GM12873 (cell line): ENCODE measurements at regions not wholly inside any gene's neighbourhood (a gene's known extent, or its start where the extent isn't known, plus 50 kb on each side); places are given as distances from the start of the nearest gene placed in this dataset.

Experiments used
- CTCF ChIP-seq: IDR thresholded peaks from 2 replicates; pipeline ENCODE4 v1.5.1; 2012; ENCODE audit warnings: low read depth, mild to moderate bottlenecking, moderate library complexity, low read length, control low read depth; ENCODE audit not compliant: insufficient read depth; ENCODE audit errors: missing control alignments

- peak; percentile 62 for TF ChIP-seq CTCF
These were observed 117.2 kb upstream of the IGLL5 start for GRCh38 chr22:22770280-22770871.

GRCh38 chr22:22770881-22771280 lies 116.7 kb upstream of the IGLL5 start:
- no peak for TF ChIP-seq CTCF

DNA sequence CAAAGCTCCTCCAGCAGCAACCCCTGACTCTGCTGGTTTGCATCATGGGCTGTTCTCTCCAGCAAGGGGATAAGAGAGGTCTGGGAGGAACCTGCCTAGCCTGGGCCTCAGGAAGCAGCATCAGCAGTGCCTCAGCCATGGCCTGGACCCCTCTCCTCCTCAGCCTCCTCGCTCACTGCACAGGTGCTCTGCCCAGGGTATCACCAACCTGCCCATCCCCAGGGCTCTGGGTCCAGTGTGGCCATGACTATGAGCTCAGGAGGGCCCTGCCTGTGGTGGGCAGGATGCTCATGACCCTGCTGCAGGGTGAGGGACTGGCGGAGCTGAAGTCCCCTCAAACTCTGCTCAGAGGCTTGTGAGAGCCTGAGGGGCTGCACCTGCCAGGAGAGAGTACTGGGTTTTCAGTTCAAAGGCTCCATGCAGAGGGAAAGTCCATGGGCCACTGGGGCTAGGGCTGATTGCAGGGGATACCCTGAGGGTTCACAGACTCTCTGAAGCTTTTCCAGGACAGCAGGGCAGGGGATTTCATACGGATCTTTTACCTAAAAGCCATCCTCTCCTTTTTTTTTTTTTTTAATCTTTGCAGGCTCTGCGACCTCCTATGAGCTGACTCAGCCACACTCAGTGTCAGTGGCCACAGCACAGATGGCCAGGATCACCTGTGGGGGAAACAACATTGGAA lies 115.8 kb upstream of the IGLL5 start:
- no peak for TF ChIP-seq CTCF

- no peak for TF ChIP-seq CTCF
These were observed 115.2 kb upstream of the IGLL5 start for GRCh38 chr22:22772396-22772795.

DNA sequence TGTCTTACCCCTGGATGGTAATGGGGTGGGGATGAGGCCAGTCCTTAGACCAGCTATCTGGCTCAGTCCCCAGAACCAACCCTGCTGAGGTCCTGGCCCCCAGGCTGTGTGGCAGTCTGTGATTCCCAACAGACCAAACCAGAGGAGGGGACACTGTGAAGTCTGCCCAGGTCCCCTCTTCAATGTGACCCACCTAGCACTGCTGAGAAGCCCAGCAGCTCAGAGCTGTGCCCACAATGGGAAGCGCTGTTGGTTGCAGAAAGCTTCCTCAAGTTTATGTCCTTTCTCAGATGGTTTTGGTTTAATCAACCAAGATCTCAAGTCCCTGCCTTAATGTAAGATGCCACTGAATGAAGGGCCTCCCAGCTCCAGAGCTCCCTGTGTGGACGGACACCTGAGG lies 114.7 kb upstream of the IGLL5 start:
- no peak for TF ChIP-seq CTCF

DNA sequence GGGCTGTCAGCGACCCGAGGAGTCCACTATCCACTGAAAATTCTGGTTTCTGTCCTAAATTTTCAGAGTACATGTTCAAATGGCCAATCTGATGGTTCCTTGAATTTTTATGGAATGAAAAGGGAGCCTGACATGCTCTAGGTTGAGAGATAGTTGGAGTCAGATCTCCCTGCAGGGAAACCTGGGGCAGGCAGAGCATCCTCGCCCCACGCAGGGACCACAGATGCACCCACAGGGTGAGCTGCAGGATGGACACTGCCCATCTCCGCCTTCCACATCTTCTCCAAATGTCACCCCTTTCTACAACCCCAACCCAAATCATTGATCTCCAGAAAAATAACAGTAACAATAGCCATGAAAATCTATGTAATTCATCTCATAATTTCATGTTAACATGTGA lies 114.2 kb upstream of the IGLL5 start:
- no peak for TF ChIP-seq CTCF

DNA sequence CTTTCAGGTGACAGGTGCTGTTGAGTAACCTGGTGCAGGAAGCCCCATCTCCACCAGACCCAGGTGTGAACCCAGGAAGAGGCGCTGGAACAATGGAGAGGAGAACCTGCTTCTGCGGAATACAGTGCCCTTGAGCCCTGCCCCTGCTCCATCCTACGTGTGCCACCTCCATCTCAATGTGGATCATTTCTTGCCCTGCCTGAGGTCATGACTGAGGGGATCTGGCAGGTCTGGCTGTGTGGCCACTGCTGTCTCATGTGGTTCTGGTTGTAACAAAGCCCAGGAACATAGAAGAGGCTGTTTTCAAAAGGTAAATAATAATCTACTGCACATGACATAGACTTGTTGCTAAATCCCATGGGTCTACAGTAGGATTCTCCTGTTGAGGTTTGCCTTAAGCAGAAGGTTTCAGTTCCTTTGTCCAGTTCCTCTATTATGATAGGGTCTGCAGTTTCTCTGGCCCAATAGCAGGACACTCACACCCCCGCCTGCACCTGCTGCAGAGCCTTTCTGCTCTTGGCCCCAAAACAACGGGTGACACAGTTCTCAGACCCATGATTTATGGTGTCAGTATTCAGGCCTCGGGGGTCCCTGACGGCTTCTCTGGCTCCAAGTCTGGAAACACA lies 113.5 kb upstream of the IGLL5 start:
- no peak for TF ChIP-seq CTCF
